HCT116 (cell line): ENCODE measurements at regions not wholly inside any gene's neighbourhood (a gene's known extent, or its start where the extent isn't known, plus 50 kb on each side); places are given as distances from the start of the nearest gene placed in this dataset.

Experiments
- ATAC-seq: fragments of 200-7000 bp; cut with Tn5 transposase; 2 replicates; pipeline ENCODE4 v1.9.1; 2020; ENCODE audit warnings: mild to moderate bottlenecking, moderate library complexity
- BruUV-seq: library from RNA; stranded (reverse); fragments of 400-500 nt; replicated peaks from 2 replicates; lab custom pipeline; 2021; lab: Mats Ljungman, UMichigan
- CTCF ChIA-PET: fragments of 300-600 bp; sonication (Branson Sonifier 250); formaldehyde crosslinking; loops from one replicate; lab custom pipeline; 2021; ENCODE audit warnings: antibody characterized with exemption; lab: Charles Lee
- POLR2A ChIA-PET: fragments of 300-600, 350-600 bp; sonication (Branson Sonifier 250); formaldehyde crosslinking; loops from one replicate; lab custom pipeline; 2021; ENCODE audit warnings: antibody characterized with exemption; lab: Charles Lee
- RAD21 ChIA-PET, 2 experiments: fragments of 300-600 bp; sonication (Branson Sonifier 250); formaldehyde crosslinking; loops; one replicate each; lab custom pipeline; 2023; ENCODE audit warnings: low total read pairs in 2 of 2; ENCODE audit not compliant: uncharacterized antibody in 2 of 2, unreplicated experiment in 2 of 2, low non-redundant PET in 1 of 2; lab: Charles Lee
- DNase-seq: peaks from one replicate; pipeline ENCODE4 v3.0.0-alpha.2; 2010; ENCODE audit warnings: low read depth, low spot score
- H2AFZ ChIP-seq: fragments of 200-600 bp; shearing (Covaris generic), sonication (generic); 2 replicates; pipeline ENCODE4 v1.6.1; 2017; ENCODE audit warnings: low read depth, mixed run types, mixed read lengths, antibody characterized with exemption, low read length; ENCODE audit not compliant: poor library complexity, severe bottlenecking
- H3K27ac ChIP-seq: 2 replicates; pipeline ENCODE4 v1.5.1; 2012; ENCODE audit warnings: low read depth, low read length
- H3K27me3 ChIP-seq: fragments of 200-600 bp; sonication (generic); 2 replicates; pipeline ENCODE4 v1.6.1; 2016; ENCODE audit warnings: mixed run types, low read length, mixed read lengths; ENCODE audit not compliant: insufficient read depth
- H3K36me3 ChIP-seq, 2 experiments: fragments of 200-500 bp in 1 of 2; fragments of 200-600 bp in 1 of 2; sonication (Bioruptor generic) in 1 of 2; sonication (generic) in 1 of 2; 2 replicates each; pipeline versions ENCODE4 v1.5.1 to v1.6.1; 2014 to 2016; ENCODE audit warnings: low read length in 2 of 2, inconsistent platforms in 1 of 2, mixed read lengths in 1 of 2, mixed run types in 1 of 2; ENCODE audit not compliant: insufficient read depth in 2 of 2, control insufficient read depth in 1 of 2
- H3K4me1 ChIP-seq, 2 experiments: fragments of 200-600 bp in 1 of 2; sonication (generic) in 1 of 2; 2 replicates each; pipeline versions ENCODE4 v1.5.1 to v1.6.1; 2012 to 2017; ENCODE audit warnings: low read length in 2 of 2, inconsistent platforms in 1 of 2, mild to moderate bottlenecking in 1 of 2, mixed read lengths in 1 of 2, mixed run types in 1 of 2, moderate library complexity in 1 of 2; ENCODE audit not compliant: insufficient read depth in 2 of 2, control insufficient read depth in 1 of 2
- H3K4me2 ChIP-seq: fragments of 200-600 bp; sonication (generic); 2 replicates; pipeline ENCODE4 v1.6.1; 2017; ENCODE audit warnings: mixed run types, low read length, mixed read lengths
- H3K4me3 ChIP-seq, 2 experiments: fragments of 200-600 bp in 1 of 2; sonication (generic) in 1 of 2; replicated peaks in 1 of 2; 2 replicates each; pipeline ENCODE4 v1.5.1; 2011 to 2016; ENCODE audit warnings: low read length in 2 of 2, control low read depth in 1 of 2, low read depth in 1 of 2, mild to moderate bottlenecking in 1 of 2, mixed read lengths in 1 of 2, mixed run types in 1 of 2
- H3K79me2 ChIP-seq: fragments of 200-600 bp; sonication (generic); 2 replicates; pipeline ENCODE4 v1.6.1; 2017; ENCODE audit warnings: mild to moderate bottlenecking, mixed run types, low read length, moderate library complexity, mixed read lengths; ENCODE audit not compliant: insufficient read depth
- H3K9ac ChIP-seq: fragments of 200-600 bp; sonication (generic); 2 replicates; pipeline ENCODE4 v1.6.1; 2016; ENCODE audit warnings: low read length, mixed read lengths
- H3K9me2 ChIP-seq: fragments of 200-600 bp; sonication (generic), shearing (Covaris generic); 2 replicates; pipeline ENCODE4 v1.6.1; 2017; ENCODE audit warnings: mixed run types, mild to moderate bottlenecking, moderate library complexity; ENCODE audit not compliant: insufficient read depth
- H3K9me3 ChIP-seq, 2 experiments: fragments of 200-500 bp in 1 of 2; fragments of 200-600 bp in 1 of 2; sonication (Bioruptor generic) in 1 of 2; sonication (generic) in 1 of 2; 2 replicates each; pipeline ENCODE4 v1.6.1; 2014 to 2017; ENCODE audit warnings: low read length in 2 of 2, mixed read lengths in 2 of 2, inconsistent platforms in 1 of 2, low read depth in 1 of 2, mild to moderate bottlenecking in 1 of 2, mixed run types in 1 of 2, moderate library complexity in 1 of 2; ENCODE audit not compliant: control insufficient read depth in 1 of 2, insufficient read depth in 1 of 2
- H4K20me1 ChIP-seq: fragments of 200-600 bp; sonication (generic), shearing (Covaris generic); 2 replicates; pipeline ENCODE4 v1.6.1; 2017; ENCODE audit warnings: mixed run types, mild to moderate bottlenecking, moderate library complexity; ENCODE audit not compliant: insufficient read depth
- ATF3 ChIP-seq: IDR thresholded peaks from 2 replicates; pipeline ENCODE4 v1.6.1; 2012
- CEBPB ChIP-seq: IDR thresholded peaks from 2 replicates; pipeline ENCODE4 v1.6.1; 2012; ENCODE audit warnings: low read depth
- CTCF ChIP-seq, 3 experiments: fragments of 200-600 bp in 1 of 3; sonication (generic) in 1 of 3; IDR thresholded peaks in 2 of 3; conservative IDR thresholded peaks in 1 of 3; 2 replicates each; pipeline ENCODE4 v1.5.1; 2012 to 2017; ENCODE audit warnings: low read depth in 2 of 3, low read length in 2 of 3, antibody characterized with exemption in 1 of 3, borderline replicate concordance in 1 of 3, control low read depth in 1 of 3, mild to moderate bottlenecking in 1 of 3, mixed read lengths in 1 of 3, mixed run types in 1 of 3, moderate library complexity in 1 of 3; ENCODE audit not compliant: insufficient read depth in 1 of 3
- EGR1 ChIP-seq: IDR thresholded peaks from 2 replicates; pipeline ENCODE4 v1.6.1; 2012; ENCODE audit warnings: low read depth
- ELF1 ChIP-seq: IDR thresholded peaks from 2 replicates; pipeline ENCODE4 v1.6.1; 2012; ENCODE audit warnings: low read depth, borderline replicate concordance
- EZH2 ChIP-seq: fragments of 200-600 bp; sonication (generic); IDR thresholded peaks from 2 replicates; pipeline ENCODE4 v1.6.1; 2017; ENCODE audit warnings: antibody characterized with exemption, mixed run types
- FOSL1 ChIP-seq: IDR thresholded peaks from 2 replicates; pipeline ENCODE4 v1.6.1; 2012; ENCODE audit warnings: low read depth
- MAX ChIP-seq: IDR thresholded peaks from 2 replicates; pipeline ENCODE4 v1.6.1; 2012
- POLR2A ChIP-seq: IDR thresholded peaks from 2 replicates; pipeline ENCODE4 v1.7.0; 2011; ENCODE audit warnings: borderline replicate concordance; ENCODE audit not compliant: insufficient read depth, insufficient read length; ENCODE audit errors: extremely low read depth
- RAD21 ChIP-seq: IDR thresholded peaks from 2 replicates; pipeline ENCODE4 v1.6.1; 2012; ENCODE audit warnings: low read depth, mild to moderate bottlenecking
- REST ChIP-seq: IDR thresholded peaks from 2 replicates; pipeline ENCODE4 v1.6.1; 2012; ENCODE audit warnings: low read depth
- SP1 ChIP-seq: IDR thresholded peaks from 2 replicates; pipeline ENCODE4 v1.6.1; 2012; ENCODE audit warnings: low read depth
- SRF ChIP-seq: IDR thresholded peaks from 2 replicates; pipeline ENCODE4 v1.6.1; 2012; ENCODE audit warnings: low read depth
- TCF7L2 ChIP-seq: IDR thresholded peaks from 2 replicates; pipeline ENCODE4 v1.7.0; 2011; ENCODE audit warnings: borderline replicate concordance, inconsistent platforms; ENCODE audit not compliant: insufficient read depth, insufficient read length; ENCODE audit errors: extremely low read depth
- YY1 ChIP-seq: IDR thresholded peaks from 2 replicates; pipeline ENCODE4 v1.6.1; 2011; ENCODE audit warnings: low read length, low read depth, moderate library complexity, mild to moderate bottlenecking; ENCODE audit not compliant: insufficient replicate concordance; ENCODE audit errors: extremely low read depth
- ZFX ChIP-seq: fragments of 450-650 bp; IDR thresholded peaks from 2 replicates; pipeline ENCODE4 v1.6.1; 2017
- intact Hi-C: fragments of 100-400 bp; cut with micrococcal nuclease; formaldehyde crosslinking; loops from 2 replicates; pipeline ENCODE4 v1.10.0; 2022

GRCh38 chr12:76268267-76268666, 79.9 kb downstream of the BBS10 start (continued):
- no peak for TF ChIP-seq REST
- no peak for TF ChIP-seq RAD21
- no peak for TF ChIP-seq FOSL1
- TF ChIP-seq EGR1, result no peak
- no peak for TF ChIP-seq SRF
- no peak for TF ChIP-seq CTCF (IDR thresholded peaks at IDR 0.05 in 2 of 3, conservative IDR thresholded peaks at IDR 0.05 in 1 of 3; ENCODE audit: borderline replicate concordance in 1 of 3, insufficient read depth in 1 of 3, low read depth in 2 of 3, low read length in 2 of 3)
- no peak for TF ChIP-seq SP1
- no peak for TF ChIP-seq EZH2
- TF ChIP-seq ATF3, result no peak

- ChIA-PET RAD21 (no interaction called here), CTCF (interaction anchor here (0.7 kb wide), 1 partner anchor 9 kb away, joined by 3 read pairs; no protein-coding TSS in a partner anchor), POLR2A (no interaction called here)
- Histone ChIP-seq H3K9me2 (no peaks in the 10 kb centered on the region), H3K27ac (no peak overlapping the region), H3K9ac (no peak overlapping the region), H3K4me3 (no peak overlapping the region), H3K9me3 (no peaks in the 10 kb centered on the region), H2AFZ (no peak overlapping the region), H3K27me3 (no peaks in the 10 kb centered on the region), H3K4me2 (no peak overlapping the region), H3K4me1 (no peaks in the 10 kb centered on the region), H3K36me3 (no peaks in the 10 kb centered on the region), H3K79me2 (no peaks in the 10 kb centered on the region), H4K20me1 (no peaks in the 10 kb centered on the region)
- ATAC-seq (no peak), DNase-seq (no peak)
- no TSS peak for BruUV-seq
- intact Hi-C loops, result no loop called here
- TF ChIP-seq CTCF (IDR thresholded peaks at IDR 0.05 in 2 of 3, conservative IDR thresholded peaks at IDR 0.05 in 1 of 3; ENCODE audit: borderline replicate concordance in 1 of 3, insufficient read depth in 1 of 3, low read depth in 2 of 3, low read length in 2 of 3) (no peak), TCF7L2 (no peak), ZFX (no peak), CEBPB (no peak), ELF1 (no peak), RAD21 (no peak), POLR2A (no peak), MAX (no peak), EGR1 (no peak), YY1 (no peak)
Measured at GRCh38 chr12:76266797-76267196, 81.4 kb downstream of the BBS10 start.
